Epithelial cell of proximal tubule (primary cell): ENCODE measurements at regions not wholly inside any gene's neighbourhood (a gene's known extent, or its start where the extent isn't known, plus 50 kb on each side); places are given as distances from the start of the nearest gene placed in this dataset.

Experiments
- DNase-seq: peaks from one replicate; pipeline ENCODE4 v3.0.0-alpha.2; 2011; ENCODE audit warnings: low read depth
- H3K4me3 ChIP-seq: 2 replicates; pipeline ENCODE4 v1.5.1; 2011; ENCODE audit warnings: low read depth, mild to moderate bottlenecking, low read length
- CTCF ChIP-seq: conservative IDR thresholded peaks from 2 replicates; pipeline ENCODE4 v1.5.1; 2012; ENCODE audit warnings: low read depth, mild to moderate bottlenecking, low read length

DNA sequence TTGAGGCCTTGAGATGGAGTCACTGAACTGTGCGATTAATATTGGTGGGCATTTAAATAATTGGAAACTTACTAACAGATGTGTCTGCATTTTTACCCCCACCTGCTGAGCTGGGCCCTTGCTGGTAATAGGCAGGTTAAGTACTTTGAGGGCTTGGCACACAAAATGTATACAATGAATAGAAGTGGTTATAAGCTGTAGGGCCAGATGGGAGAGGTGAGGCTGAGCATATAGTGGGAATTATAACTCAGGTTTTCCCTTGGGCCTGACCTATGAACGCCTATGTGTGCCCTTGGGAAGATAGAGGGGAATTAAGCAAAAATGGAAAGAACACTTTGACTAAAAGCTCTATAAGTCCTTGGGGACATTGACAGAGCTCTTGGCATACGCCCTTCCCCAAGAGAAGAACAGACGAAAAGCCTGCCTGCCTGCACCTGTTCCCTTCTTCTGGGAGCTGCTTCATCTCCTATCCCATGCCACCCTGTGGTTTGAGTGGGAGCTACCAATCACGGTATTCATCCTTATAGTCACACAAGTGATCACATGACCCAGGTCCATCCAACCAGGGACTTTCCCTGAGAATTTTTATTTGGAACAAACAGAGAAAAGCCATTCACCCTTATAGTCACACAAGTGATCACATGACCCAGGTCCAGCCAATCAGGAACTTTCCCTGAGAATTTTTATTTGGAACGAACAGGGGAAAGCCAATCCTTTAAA is 260.7 kb upstream of the CSF3R start:
- DNase-seq = no peak
- no peak overlapping the region for H3K4me3 ChIP-seq
- no peak for TF ChIP-seq CTCF

DNA sequence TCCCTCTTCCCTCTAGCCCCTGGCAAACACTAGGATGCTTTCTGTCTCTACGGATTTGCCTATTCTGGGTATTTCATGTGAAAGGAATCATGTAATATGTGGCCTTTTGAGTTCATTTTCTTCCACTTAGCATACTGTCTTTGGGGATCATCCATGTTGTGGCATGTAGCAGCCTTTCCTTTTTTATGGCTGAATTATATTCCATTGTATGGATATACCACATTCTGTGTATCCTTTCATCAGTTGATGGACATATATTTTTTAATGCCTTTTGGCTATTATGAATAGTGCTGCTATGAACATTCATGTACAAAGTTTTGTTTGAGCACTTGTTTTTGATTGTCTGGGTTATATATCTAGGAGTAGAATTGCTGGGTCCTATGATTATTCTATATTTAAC is 258.4 kb upstream of the CSF3R start:
- TF ChIP-seq CTCF = no peak
- H3K4me3 ChIP-seq = no peak overlapping the region
- DNase-seq = no peak

- TF ChIP-seq CTCF = no peak
- no peak overlapping the region for H3K4me3 ChIP-seq
- DNase-seq = no peak
Measured at GRCh38 chr1:36740446-36740845, 257.7 kb upstream of the CSF3R start.

- TF ChIP-seq CTCF = no peak
- no peak for DNase-seq
- H3K4me3 ChIP-seq = no peak overlapping the region
Measured at GRCh38 chr1:36739703-36740289, 257.1 kb upstream of the CSF3R start.

GRCh38 chr1:36738245-36738644 is 255.5 kb upstream of the CSF3R start:
- H3K4me3 ChIP-seq = no peak overlapping the region
- DNase-seq = no peak
- no peak for TF ChIP-seq CTCF

DNA sequence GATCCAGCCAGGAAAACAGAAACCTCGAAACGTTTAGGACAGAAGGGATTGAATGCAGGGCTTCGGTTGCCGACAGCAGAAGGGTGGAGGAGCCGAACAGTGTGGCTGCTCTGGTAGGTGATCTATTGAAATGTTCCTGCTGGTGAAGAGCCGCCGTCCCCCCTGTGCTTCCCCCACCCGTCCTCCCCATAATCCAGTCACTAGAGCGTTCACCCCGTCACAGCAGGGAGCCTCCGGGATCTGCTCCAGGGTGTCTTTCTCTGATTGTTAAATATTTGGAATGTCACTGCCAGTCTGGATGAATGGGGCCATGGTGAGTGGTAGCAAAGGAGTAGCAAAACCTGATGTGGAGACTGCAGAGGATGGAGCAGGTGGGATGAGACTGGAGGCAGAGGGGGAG is 255.1 kb upstream of the CSF3R start:
- no peak for DNase-seq
- TF ChIP-seq CTCF = no peak
- H3K4me3 ChIP-seq = no peak overlapping the region

GRCh38 chr1:36737038-36737555 is 254.4 kb upstream of the CSF3R start:
- no peak overlapping the region for H3K4me3 ChIP-seq
- DNase-seq = no peak
- no peak for TF ChIP-seq CTCF
